22Rv1 (cell line): ENCODE measurements at regions not wholly inside any gene's neighbourhood (a gene's known extent, or its start where the extent isn't known, plus 50 kb on each side); places are given as distances from the start of the nearest gene placed in this dataset.
"Not testable (repeated sequence)": the region's sequence is repeated elsewhere in the genome, so short reads cannot be mapped to it uniquely, and the experiment has no call there.

Experiments used
- H3K27ac ChIP-seq: fragments of 450-650 bp; 2 replicates; pipeline ENCODE4 v1.5.1; 2017
- CTCF ChIP-seq: fragments of 450-650 bp; IDR thresholded peaks from 2 replicates; pipeline ENCODE4 v1.5.1; 2017; ENCODE audit warnings: mild to moderate bottlenecking
- ZFX ChIP-seq: fragments of 450-650 bp; IDR thresholded peaks from 2 replicates; pipeline ENCODE4 v1.6.1; 2017; ENCODE audit warnings: antibody characterized with exemption, borderline replicate concordance

- TF ChIP-seq CTCF (no peak), ZFX (no peak)
- no peak overlapping the region for H3K27ac ChIP-seq
Measured at GRCh38 chr5:24986326-24986725, 341.5 kb upstream of the CDH10 start.

- not testable (repeated sequence) for H3K27ac ChIP-seq
Measured at GRCh38 chr5:24978552-24978951, 333.8 kb upstream of the CDH10 start.

- TF ChIP-seq CTCF (no peak), ZFX (no peak)
- no peak overlapping the region for H3K27ac ChIP-seq
Measured at GRCh38 chr5:24963611-24964010, 318.8 kb upstream of the CDH10 start.

GRCh38 chr5:24923400-24923799 lies 278.6 kb upstream of the CDH10 start:
- no peak overlapping the region for H3K27ac ChIP-seq
- no peak for TF ChIP-seq CTCF
- no peak for TF ChIP-seq ZFX

GRCh38 chr5:24918676-24919075 lies 273.9 kb upstream of the CDH10 start:
- no peak overlapping the region for H3K27ac ChIP-seq
- no peak for TF ChIP-seq ZFX
- TF ChIP-seq CTCF = no peak

- TF ChIP-seq CTCF = no peak
- TF ChIP-seq ZFX = no peak
- H3K27ac ChIP-seq = no peak overlapping the region
Measured at GRCh38 chr5:24916863-24917262, 272.1 kb upstream of the CDH10 start.

- no peak overlapping the region for H3K27ac ChIP-seq
- TF ChIP-seq CTCF (no peak), ZFX (no peak)
Measured at GRCh38 chr5:24909210-24909609, 264.4 kb upstream of the CDH10 start.

GRCh38 chr5:24906689-24907088 lies 261.9 kb upstream of the CDH10 start:
- H3K27ac ChIP-seq = no peak overlapping the region

More at GRCh38 chr5:24906689-24907088, 261.9 kb upstream of the CDH10 start:
- TF ChIP-seq ZFX = no peak
- no peak for TF ChIP-seq CTCF
